ENCODE measurements at regions not wholly inside any gene's neighbourhood (a gene's known extent, or its start where the extent isn't known, plus 50 kb on each side); places are given as distances from the start of the nearest gene placed in this dataset.
"Not testable (repeated sequence)": the region's sequence is repeated elsewhere in the genome, so short reads cannot be mapped to it uniquely, and the experiment has no call there.

- DNase-seq (ENCODE audit: low read depth in 4 of 4, low spot score in 2 of 4) = not testable (repeated sequence)
Observed at GRCh38 chr9:73337182-73337581, 185.5 kb downstream of the ANXA1 start.

- no peak for DNase-seq (ENCODE audit: low read depth in 4 of 4, low spot score in 2 of 4)
Observed at GRCh38 chr9:73344060-73344459, 192.4 kb downstream of the ANXA1 start.

GRCh38 chr9:73347123-73347522 is 195.5 kb downstream of the ANXA1 start:
- no peak for DNase-seq (ENCODE audit: low read depth in 4 of 4, low spot score in 2 of 4)

- DNase-seq (ENCODE audit: low read depth in 4 of 4, low spot score in 2 of 4) = no peak
Observed at GRCh38 chr9:73347720-73348119, 196.1 kb downstream of the ANXA1 start.

GRCh38 chr9:73348471-73348870 is 196.8 kb downstream of the ANXA1 start:
- DNase-seq (ENCODE audit: low read depth in 4 of 4, low spot score in 2 of 4) = no peak

- no peak for DNase-seq (ENCODE audit: low read depth in 4 of 4, low spot score in 2 of 4)
Observed at GRCh38 chr9:73349476-73349875, 197.8 kb downstream of the ANXA1 start.

- no peak for DNase-seq (ENCODE audit: low read depth in 4 of 4, low spot score in 2 of 4)
Observed at GRCh38 chr9:73357607-73358006, 205.9 kb downstream of the ANXA1 start.

- DNase-seq (ENCODE audit: low read depth in 4 of 4, low spot score in 2 of 4) = no peak
Observed at GRCh38 chr9:73370053-73370452, 218.4 kb downstream of the ANXA1 start.

GRCh38 chr9:73371801-73372200 is 220.1 kb downstream of the ANXA1 start:
- DNase-seq (ENCODE audit: low read depth in 4 of 4, low spot score in 2 of 4) = no peak

- DNase-seq (ENCODE audit: low read depth in 4 of 4, low spot score in 2 of 4) = no peak
Observed at GRCh38 chr9:73380411-73380810, 228.7 kb downstream of the ANXA1 start.

GRCh38 chr9:73402081-73403028 is 250.7 kb downstream of the ANXA1 start:
- no peak for DNase-seq (ENCODE audit: low read depth in 4 of 4, low spot score in 2 of 4)

- no peak for DNase-seq (ENCODE audit: low read depth in 4 of 4, low spot score in 2 of 4)
Observed at GRCh38 chr9:73411494-73411893, 259.8 kb downstream of the ANXA1 start.

- DNase-seq (ENCODE audit: low read depth in 4 of 4, low spot score in 2 of 4) = no peak
Observed at GRCh38 chr9:73412874-73413273, 261.2 kb downstream of the ANXA1 start.

- DNase-seq (ENCODE audit: low read depth in 4 of 4, low spot score in 2 of 4) = no peak
Observed at GRCh38 chr9:73423891-73424290, 272.2 kb downstream of the ANXA1 start.

- no peak for DNase-seq (ENCODE audit: low read depth in 4 of 4, low spot score in 2 of 4)
Observed at GRCh38 chr9:73426269-73426668, 274.6 kb downstream of the ANXA1 start.

GRCh38 chr9:73434826-73435225 is 283.2 kb downstream of the ANXA1 start:
- DNase-seq (ENCODE audit: low read depth in 4 of 4, low spot score in 2 of 4) = no peak

GRCh38 chr9:73437758-73438157 is 286.1 kb downstream of the ANXA1 start:
- DNase-seq (ENCODE audit: low read depth in 4 of 4, low spot score in 2 of 4) = no peak

- not testable (repeated sequence) for DNase-seq (ENCODE audit: low read depth in 4 of 4, low spot score in 2 of 4)
Observed at GRCh38 chr9:73439839-73440238, 288.2 kb downstream of the ANXA1 start.

GRCh38 chr9:73441223-73441622 is 289.6 kb downstream of the ANXA1 start:
- no peak for DNase-seq (ENCODE audit: low read depth in 4 of 4, low spot score in 2 of 4)

- DNase-seq (ENCODE audit: low read depth in 4 of 4, low spot score in 2 of 4) = no peak
Observed at GRCh38 chr9:73441890-73442818, 290.5 kb downstream of the ANXA1 start.

- no peak for DNase-seq (ENCODE audit: low read depth in 4 of 4, low spot score in 2 of 4)
Observed at GRCh38 chr9:73444821-73445220, 293.2 kb downstream of the ANXA1 start.
